H1 (cell line): ENCODE measurements at regions not wholly inside any gene's neighbourhood (a gene's known extent, or its start where the extent isn't known, plus 50 kb on each side); places are given as distances from the start of the nearest gene placed in this dataset.

Experiments
- CTCF ChIA-PET: fragments of 300-600 bp; sonication (Branson Sonifier 250); formaldehyde crosslinking; loops from one replicate; lab custom pipeline; 2021; ENCODE audit not compliant: partially characterized antibody; lab: Charles Lee
- POLR2A ChIA-PET: fragments of 300-600 bp; sonication (Branson Sonifier 250); formaldehyde crosslinking; loops from one replicate; lab custom pipeline; 2021; ENCODE audit warnings: inconsistent platforms; ENCODE audit not compliant: partially characterized antibody; lab: Charles Lee
- DNase-seq, 2 experiments: peaks; one replicate each; pipeline versions ENCODE4 v3.0.0 to v3.0.0-alpha.2; 2010 to 2022; ENCODE audit warnings: low spot score in 2 of 2, low read depth in 1 of 2, mixed read lengths in 1 of 2
- FAIRE-seq: peaks from 2 replicates; lab custom pipeline; 2011; peaks lifted over from hg19 to GRCh38; lab: Jason Lieb, UNC
- H2AFZ ChIP-seq: 2 replicates; pipeline ENCODE4 v1.8.1; 2012; ENCODE audit warnings: low read length, inconsistent platforms
- H2AK5ac ChIP-seq: 2 replicates; pipeline ENCODE4 v1.6.1; 2013; ENCODE audit warnings: low read depth, low read length
- H2BK120ac ChIP-seq: replicated peaks from 2 replicates; pipeline ENCODE3; 2013; ENCODE audit warnings: low read depth, low read length, inconsistent platforms
- H2BK12ac ChIP-seq: 2 replicates; pipeline ENCODE4 v1.6.1; 2013; ENCODE audit warnings: low read depth, low read length
- H2BK15ac ChIP-seq: 2 replicates; pipeline ENCODE4 v1.6.1; 2013; ENCODE audit warnings: low read length
- H2BK20ac ChIP-seq: 2 replicates; pipeline ENCODE4 v1.6.1; 2013; ENCODE audit warnings: low read length
- H2BK5ac ChIP-seq: 2 replicates; pipeline ENCODE4 v1.6.1; 2013; ENCODE audit warnings: low read depth, low read length
- H3K14ac ChIP-seq: 2 replicates; pipeline ENCODE4 v1.6.1; 2013; ENCODE audit warnings: inconsistent platforms; ENCODE audit not compliant: insufficient read length
- H3K18ac ChIP-seq: 2 replicates; pipeline ENCODE4 v1.6.1; 2013; ENCODE audit warnings: low read length; ENCODE audit errors: extremely low read depth
- H3K23ac ChIP-seq: 2 replicates; pipeline ENCODE4 v1.6.1; 2013; ENCODE audit warnings: inconsistent platforms; ENCODE audit not compliant: insufficient read length
- H3K23me2 ChIP-seq: 2 replicates; pipeline ENCODE4 v1.6.1; 2013; ENCODE audit warnings: low read depth, low read length
- H3K27ac ChIP-seq: 2 replicates; pipeline ENCODE4 v1.6.1; 2011; ENCODE audit warnings: low read depth, low read length, inconsistent platforms
- H3K27me3 ChIP-seq, 4 experiments: replicated peaks in 1 of 4; 1 replicate in 1 of 4; 2 replicates in 3 of 4; pipeline versions ENCODE4 v1.6.1 to v1.8.1; 2011 to 2013; ENCODE audit warnings: low read length in 3 of 4, mild to moderate bottlenecking in 3 of 4, inconsistent platforms in 2 of 4, mixed read lengths in 2 of 4, moderate library complexity in 1 of 4; ENCODE audit not compliant: control insufficient read depth in 3 of 4, insufficient read depth in 3 of 4; ENCODE audit errors: extremely low read depth in 1 of 4
- H3K36me3 ChIP-seq, 4 experiments: 2 replicates each; pipeline versions ENCODE4 v1.6.1 to v1.8.1; 2011 to 2013; ENCODE audit warnings: mild to moderate bottlenecking in 4 of 4, low read length in 3 of 4, moderate library complexity in 2 of 4, control low read depth in 1 of 4, inconsistent platforms in 1 of 4; ENCODE audit not compliant: insufficient read depth in 4 of 4, control insufficient read depth in 2 of 4
- H3K4ac ChIP-seq: replicated peaks from 2 replicates; pipeline ENCODE3; 2013; ENCODE audit warnings: low read length, low read depth, mixed read lengths, inconsistent platforms; ENCODE audit not compliant: insufficient read length
- H3K4me1 ChIP-seq, 4 experiments: replicated peaks in 1 of 4; 1 replicate in 1 of 4; 2 replicates in 3 of 4; pipeline versions ENCODE4 v1.6.1 to v1.8.1; 2011 to 2013; ENCODE audit warnings: low read length in 3 of 4, inconsistent platforms in 2 of 4, mixed read lengths in 1 of 4; ENCODE audit not compliant: insufficient read depth in 4 of 4, control insufficient read depth in 3 of 4
- H3K4me2 ChIP-seq, 2 experiments: 2 replicates each; pipeline versions ENCODE4 v1.6.1 to v1.8.1; 2011 to 2013; ENCODE audit warnings: low read depth in 2 of 2, low read length in 2 of 2, control low read depth in 1 of 2, inconsistent platforms in 1 of 2, mild to moderate bottlenecking in 1 of 2; ENCODE audit not compliant: insufficient read depth in 1 of 2
- H3K4me3 ChIP-seq, 4 experiments: fragments of 200-600, 300-600 bp in 1 of 4; sonication (generic), shearing (Covaris generic), sonication (Bioruptor Twin) in 1 of 4; 2 replicates each; pipeline versions ENCODE4 v1.5.1 to v1.8.1; 2011 to 2016; ENCODE audit warnings: low read length in 4 of 4, low read depth in 3 of 4, control low read depth in 2 of 4, inconsistent platforms in 2 of 4, mild to moderate bottlenecking in 2 of 4, mixed read lengths in 1 of 4, moderate library complexity in 1 of 4; ENCODE audit not compliant: insufficient read depth in 2 of 4; ENCODE audit errors: extremely low read depth in 1 of 4
- H3K56ac ChIP-seq: replicated peaks from 2 replicates; pipeline ENCODE3; 2013; ENCODE audit warnings: low read depth, mild to moderate bottlenecking, mixed read lengths, low read length, inconsistent platforms; ENCODE audit not compliant: insufficient read length
- H3K79me1 ChIP-seq: 2 replicates; pipeline ENCODE4 v1.6.1; 2013; ENCODE audit warnings: low read depth, low read length, control low read depth
- H3K79me2 ChIP-seq, 2 experiments: 2 replicates each; pipeline versions ENCODE4 v1.6.1 to v1.8.1; 2012 to 2013; ENCODE audit warnings: low read length in 2 of 2, mild to moderate bottlenecking in 2 of 2, inconsistent platforms in 1 of 2; ENCODE audit not compliant: insufficient read depth in 2 of 2, control insufficient read depth in 1 of 2
- H3K9ac ChIP-seq, 4 experiments: replicated peaks in 1 of 4; 1 replicate in 1 of 4; 2 replicates in 3 of 4; pipeline versions ENCODE4 v1.6.1 to v1.8.1; 2011 to 2013; ENCODE audit warnings: low read depth in 3 of 4, low read length in 3 of 4, control low read depth in 2 of 4, mild to moderate bottlenecking in 2 of 4, moderate library complexity in 2 of 4, inconsistent platforms in 1 of 4; ENCODE audit errors: extremely low read depth in 1 of 4
- H3K9me3 ChIP-seq, 2 experiments: 2 replicates each; pipeline versions ENCODE4 v1.6.1 to v1.8.1; 2012 to 2013; ENCODE audit warnings: mild to moderate bottlenecking in 2 of 2, moderate library complexity in 2 of 2, control low read depth in 1 of 2, inconsistent platforms in 1 of 2, low read depth in 1 of 2, low read length in 1 of 2, mixed read lengths in 1 of 2; ENCODE audit not compliant: insufficient read depth in 2 of 2
- H4K20me1 ChIP-seq, 2 experiments: replicated peaks in 1 of 2; 2 replicates each; pipeline versions ENCODE3 to v1.8.1; 2011 to 2013; ENCODE audit warnings: inconsistent platforms in 2 of 2, low read length in 2 of 2, mild to moderate bottlenecking in 1 of 2; ENCODE audit not compliant: insufficient read depth in 2 of 2, control insufficient read depth in 1 of 2
- H4K5ac ChIP-seq: 2 replicates; pipeline ENCODE4 v1.6.1; 2013; ENCODE audit warnings: low read length, low read depth, mixed read lengths, inconsistent platforms; ENCODE audit not compliant: insufficient read length
- H4K8ac ChIP-seq: 2 replicates; pipeline ENCODE4 v1.8.0; 2013; ENCODE audit warnings: mild to moderate bottlenecking, moderate library complexity, low read length, inconsistent platforms; ENCODE audit not compliant: insufficient read depth; ENCODE audit errors: extremely low read depth
- H4K91ac ChIP-seq: replicated peaks from 2 replicates; pipeline ENCODE3; 2013; ENCODE audit warnings: low read length, mixed read lengths, inconsistent platforms; ENCODE audit not compliant: insufficient read length
- CEBPB ChIP-seq: IDR thresholded peaks from 2 replicates; pipeline ENCODE4 v1.6.1; 2012; ENCODE audit warnings: low read depth, low read length
- WGBS, 2 experiments: shearing (Covaris generic) in 1 of 2; methylation state at CpG; one replicate each; pipeline versions ENCODE4 v1.1.6 to v1.1.7; 2013 to 2015; ENCODE audit warnings: low lambda C conversion rate in 2 of 2, mixed read lengths in 2 of 2, inconsistent platforms in 1 of 2, low coverage in 1 of 2, missing lambda C conversion rate in 1 of 2; ENCODE audit not compliant: insufficient replicate concordance in 2 of 2, insufficient coverage in 1 of 2, insufficient read length in 1 of 2; ENCODE audit errors: extremely low coverage in 1 of 2, missing lambda C conversion rate in 1 of 2; 5-methylcytosine and 5-hydroxymethylcytosine counted together

DNA sequence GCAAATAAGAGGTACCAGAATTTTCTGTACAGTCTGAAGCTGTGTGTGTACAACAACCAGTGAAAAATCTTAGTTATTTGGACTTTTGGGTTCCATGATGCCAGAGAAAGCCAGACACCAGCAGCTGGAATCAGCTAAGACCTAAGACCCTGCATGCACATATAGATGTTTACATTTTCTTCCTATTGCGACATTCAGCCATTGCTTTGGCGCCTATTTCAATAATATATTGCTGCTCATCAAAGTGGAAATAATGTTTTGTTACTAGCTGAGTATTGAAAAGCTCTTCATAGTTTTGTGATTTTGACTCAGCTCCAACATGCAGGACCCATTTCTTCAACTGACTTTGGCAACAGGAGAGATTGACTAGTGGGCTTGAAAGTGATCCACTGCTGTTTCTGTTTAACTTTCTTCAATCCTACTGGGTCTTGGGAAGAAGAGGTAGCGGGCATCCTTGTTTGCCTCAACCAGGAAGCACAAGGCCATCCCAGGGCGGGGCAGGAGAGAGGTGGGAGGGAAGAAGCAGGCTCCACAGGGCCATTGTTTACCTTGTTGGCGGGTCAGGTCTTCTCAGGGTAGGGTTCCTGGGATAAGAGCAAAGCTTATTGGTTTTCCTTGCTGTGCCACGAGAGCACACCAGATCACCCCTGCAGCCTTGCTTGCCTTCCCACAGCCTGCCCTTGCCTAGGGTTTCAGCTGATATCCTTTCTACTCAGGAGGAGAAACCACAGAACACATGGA, 101.3 kb upstream of the ESR1 start:
- 80% methylated on average over 6 of the region's 6 CpGs; no CpG with 5 or more reads in 1 of the 2 experiments for WGBS, 2 experiments
- Histone ChIP-seq H2BK120ac (no peak overlapping the region), H3K18ac (no peak overlapping the region), H3K79me1 (no peaks in the 10 kb centered on the region), H3K9ac (no peak overlapping the region), H3K23me2 (no peaks in the 10 kb centered on the region), H2AK5ac (no peak overlapping the region), H4K5ac (no peak overlapping the region), H3K4me1 (no peaks in the 10 kb centered on the region), H4K8ac (no peak overlapping the region), H3K4me3 (no peak overlapping the region), H3K79me2 (no peaks in the 10 kb centered on the region), H2BK15ac (no peak overlapping the region), H4K91ac (no peak overlapping the region), H3K4ac (no peak overlapping the region), H2BK5ac (no peak overlapping the region), H3K56ac (no peak overlapping the region), H3K27ac (no peak overlapping the region), H4K20me1 (no peaks in the 10 kb centered on the region), H3K23ac (no peak overlapping the region), H3K27me3 (no peaks in the 10 kb centered on the region), H2BK20ac (no peak overlapping the region), H3K36me3 (no peaks in the 10 kb centered on the region), H3K4me2 (no peak overlapping the region), H2AFZ (peak overlapping the region; percentile 92), H3K9me3 (no peaks in the 10 kb centered on the region), H3K14ac (no peak overlapping the region), H2BK12ac (no peak overlapping the region)
- CTCF ChIA-PET, result interaction anchor here (0.7 to 3.2 kb wide), 8 partner anchors 10 to 168 kb away, joined by 3 to 13 read pairs (median 3); no protein-coding TSS in a partner anchor
- DNase-seq (no peak), FAIRE-seq (no peak)
- POLR2A ChIA-PET, result no interaction called here
- TF ChIP-seq CEBPB, result peak; percentile 41; the same call in 1 of the 2 replicates
